ENCODE measurements at regions not wholly inside any gene's neighbourhood (a gene's known extent, or its start where the extent isn't known, plus 50 kb on each side); places are given as distances from the start of the nearest gene placed in this dataset.

- no peak for DNase-seq (ENCODE audit: low read depth)
- no peak for TF ChIP-seq CTCF (IDR thresholded peaks at IDR 0.05; ENCODE audit: control insufficient read depth, extremely low read depth, insufficient read depth)
- no peak overlapping the region for H3K4me3 ChIP-seq (ENCODE audit: low read depth, low read length)
These were observed 67.5 kb downstream of the TMX1 start for GRCh38 chr14:51307551-51307950.

GRCh38 chr14:51308866-51309265, 68.8 kb downstream of the TMX1 start:
- no peak for TF ChIP-seq CTCF (IDR thresholded peaks at IDR 0.05; ENCODE audit: control insufficient read depth, extremely low read depth, insufficient read depth)
- no peak overlapping the region for H3K4me3 ChIP-seq (ENCODE audit: low read depth, low read length)
- DNase-seq (ENCODE audit: low read depth) = no peak

GRCh38 chr14:51310505-51310944, 70.5 kb downstream of the TMX1 start:
- TF ChIP-seq CTCF (IDR thresholded peaks at IDR 0.05; ENCODE audit: control insufficient read depth, extremely low read depth, insufficient read depth) = no peak
- no peak for DNase-seq (ENCODE audit: low read depth)
- H3K4me3 ChIP-seq (ENCODE audit: low read depth, low read length) = no peak overlapping the region

GRCh38 chr14:51314321-51315015, 74.4 kb downstream of the TMX1 start:
- no peak for DNase-seq (ENCODE audit: low read depth)
- no peak for TF ChIP-seq CTCF (IDR thresholded peaks at IDR 0.05; ENCODE audit: control insufficient read depth, extremely low read depth, insufficient read depth)
- H3K4me3 ChIP-seq (ENCODE audit: low read depth, low read length) = no peak overlapping the region

GRCh38 chr14:51317373-51317772, 77.3 kb downstream of the TMX1 start:
- TF ChIP-seq CTCF (IDR thresholded peaks at IDR 0.05; ENCODE audit: control insufficient read depth, extremely low read depth, insufficient read depth) = no peak
- no peak overlapping the region for H3K4me3 ChIP-seq (ENCODE audit: low read depth, low read length)
- no peak for DNase-seq (ENCODE audit: low read depth)

GRCh38 chr14:51318813-51319597, 79.0 kb downstream of the TMX1 start:
- no peak for TF ChIP-seq CTCF (IDR thresholded peaks at IDR 0.05; ENCODE audit: control insufficient read depth, extremely low read depth, insufficient read depth)
- DNase-seq (ENCODE audit: low read depth) = no peak
- H3K4me3 ChIP-seq (ENCODE audit: low read depth, low read length) = no peak overlapping the region
